ENCODE measurements at regions not wholly inside any gene's neighbourhood (a gene's known extent, or its start where the extent isn't known, plus 50 kb on each side); places are given as distances from the start of the nearest gene placed in this dataset.

GRCh38 chr2:239737144-239737463, 288.0 kb downstream of the NDUFA10 start:
- ChIA-PET CTCF (no interaction called here), SMC1A (ENCODE audit: uncharacterized antibody, unreplicated experiment) (no interaction called here), POLR2A (no interaction called here), RAD21 (ENCODE audit: unreplicated experiment) (no interaction called here)
- DNase-seq (ENCODE audit: low read depth, low spot score) (no peak), FAIRE-seq (no peak), ATAC-seq (no peak)
- Histone ChIP-seq H3K9me3 (replicated peaks; ENCODE audit: control insufficient read depth, insufficient read depth, low read length) (no peaks in the 10 kb centered on the region; the same call in 2 of the 3 replicates), H4K20me1 (ENCODE audit: control insufficient read depth, insufficient read depth) (no peaks in the 10 kb centered on the region), H3K27me3 (replicated peaks in 1 of 2; ENCODE audit: control insufficient read depth in 2 of 2, insufficient read depth in 2 of 2, low read length in 1 of 2) (no peaks in the 10 kb centered on the region), H3K9ac (ENCODE audit: control insufficient read depth, insufficient read depth, low read length) (no peak overlapping the region), H3K4me2 (ENCODE audit: control insufficient read depth, insufficient read depth) (no peak overlapping the region), H2AFZ (ENCODE audit: control insufficient read depth, low read depth, low read length) (no peak overlapping the region), H3K4me1 (ENCODE audit: control insufficient read depth, insufficient read depth, low read length) (no peaks in the 10 kb centered on the region), H3K4me3 (no peak overlapping the region), H3K27ac (ENCODE audit: control insufficient read depth, insufficient read depth) (no peak overlapping the region), H3K79me2 (ENCODE audit: control insufficient read depth, insufficient read depth, low read length) (no peaks in the 10 kb centered on the region), H3K36me3 (ENCODE audit: control insufficient read depth in 2 of 2, insufficient read depth in 2 of 2, low read length in 1 of 2) (no peaks in the 10 kb centered on the region)
- intact Hi-C loops (cut with micrococcal nuclease; ENCODE audit: unreplicated experiment) (no loop called here), in situ Hi-C loops (cut with MboI) (no loop called here)
- BruUV-seq (replicated peaks) = no TSS peak
- WGBS (ENCODE audit: insufficient coverage, insufficient replicate concordance, low lambda C conversion rate, missing lambda C conversion rate) = 85% methylated on average over 5 of the region's 10 CpGs
- TF ChIP-seq MTA2 (IDR thresholded peaks at IDR 0.05; ENCODE audit: low read depth) (no peak), FOXM1 (IDR thresholded peaks at IDR 0.05; ENCODE audit: low read depth, low read length) (no peak), RCOR1 (conservative IDR thresholded peaks at IDR 0.05; ENCODE audit: low read depth, low read length) (no peak), ZBTB4 (CRISPR knock-in tag; IDR thresholded peaks at IDR 0.05) (no peak), CTCF (IDR thresholded peaks at IDR 0.05 in 2 of 3, conservative IDR thresholded peaks at IDR 0.05 in 1 of 3; ENCODE audit: control insufficient read depth in 2 of 3, extremely low read depth in 1 of 3, insufficient read depth in 1 of 3, low read depth in 3 of 3, low read length in 3 of 3) (no peak), SKIL (IDR thresholded peaks at IDR 0.05; ENCODE audit: low read depth, poor library complexity, severe bottlenecking) (no peak), CEBPB (IDR thresholded peaks at IDR 0.05; ENCODE audit: borderline replicate concordance in 1 of 2, low read depth in 2 of 2, low read length in 2 of 2) (no peak), E4F1 (IDR thresholded peaks at IDR 0.05; ENCODE audit: borderline replicate concordance, partially characterized antibody) (no peak), BCL11A (IDR thresholded peaks at IDR 0.05; ENCODE audit: low read depth, low read length) (no peak), GATAD2B (conservative IDR thresholded peaks at IDR 0.05; ENCODE audit: low read depth) (no peak), KAT2A (conservative IDR thresholded peaks at IDR 0.05; ENCODE audit: control insufficient read depth, low read depth, low read length) (no peak), ATF3 (IDR thresholded peaks at IDR 0.05; ENCODE audit: borderline replicate concordance, extremely low read depth, low read depth, low read length) (no peak), NFYA (IDR thresholded peaks at IDR 0.05; ENCODE audit: borderline replicate concordance, low read depth, low read length) (no peak), MAX (IDR thresholded peaks at IDR 0.05; ENCODE audit: low read depth, low read length) (no peak)

Measured in GM12878 (cell line).